Uterus (tissue), 2 donors: ENCODE measurements at regions not wholly inside any gene's neighbourhood (a gene's known extent, or its start where the extent isn't known, plus 50 kb on each side); places are given as distances from the start of the nearest gene placed in this dataset.

Experiments used
- CTCF ChIP-seq, 4 experiments: fragments of 200-600 bp in 2 of 4; fragments of 450-650 bp in 2 of 4; sonication (generic) in 2 of 4; IDR thresholded peaks; one replicate each; pipeline ENCODE4 v1.5.1; 2016 to 2019; ENCODE audit warnings: antibody characterized with exemption in 4 of 4, mild to moderate bottlenecking in 2 of 4, moderate library complexity in 1 of 4
- POLR2A ChIP-seq, 2 donors: fragments of 450-650 bp; IDR thresholded peaks; one replicate each; pipeline ENCODE4 v1.6.1; 2016; ENCODE audit warnings: antibody characterized with exemption in 2 of 2, mild to moderate bottlenecking in 1 of 2, moderate library complexity in 1 of 2

GRCh38 chr3:59106085-59106648 is 56.3 kb upstream of the CFAP20DC start:
- no peak for TF ChIP-seq CTCF (IDR thresholded peaks at IDR 0.05)
- no peak for TF ChIP-seq POLR2A (IDR thresholded peaks at IDR 0.05)
